Neural cell (in vitro differentiated cells): ENCODE measurements at regions not wholly inside any gene's neighbourhood (a gene's known extent, or its start where the extent isn't known, plus 50 kb on each side); places are given as distances from the start of the nearest gene placed in this dataset.

Source experiments
- H2AFZ ChIP-seq: fragments of 200-600, 300-800 bp; sonication (generic), shearing (Covaris generic); 2 replicates; pipeline ENCODE4 v1.6.0; 2014; ENCODE audit warnings: low read depth, mild to moderate bottlenecking, antibody characterized with exemption, low read length, moderate library complexity
- H3F3A ChIP-seq: fragments of 200-600 bp; shearing (Covaris generic); 2 replicates; pipeline ENCODE4 v1.6.1; 2016; ENCODE audit warnings: mild to moderate bottlenecking, moderate library complexity, mixed read lengths, antibody characterized with exemption, low read length; ENCODE audit not compliant: insufficient read depth, poor library complexity, severe bottlenecking
- H3K27ac ChIP-seq: fragments of 200-600, 300-800 bp; sonication (generic), shearing (Covaris generic); 2 replicates; pipeline ENCODE4 v1.5.1; 2014; ENCODE audit warnings: mild to moderate bottlenecking, low read length, moderate library complexity
- H3K27me3 ChIP-seq: fragments of 300-800, 200-600 bp; sonication (generic), shearing (Covaris generic); 2 replicates; pipeline ENCODE4 v1.6.0; 2014; ENCODE audit warnings: mild to moderate bottlenecking, low read depth, low read length, moderate library complexity; ENCODE audit not compliant: insufficient read depth
- H3K36me3 ChIP-seq: fragments of 300-800, 200-600 bp; sonication (generic), shearing (Covaris generic); 2 replicates; pipeline ENCODE4 v1.5.1; 2014; ENCODE audit warnings: mild to moderate bottlenecking, antibody characterized with exemption, low read length, moderate library complexity; ENCODE audit not compliant: insufficient read depth
- H3K4me2 ChIP-seq: fragments of 300-800, 200-600 bp; sonication (generic), shearing (Covaris generic); 2 replicates; pipeline ENCODE4 v1.6.0; 2014; ENCODE audit warnings: mild to moderate bottlenecking, low read length
- H3K4me3 ChIP-seq: fragments of 300-800, 200-600 bp; sonication (generic), shearing (Covaris generic); 2 replicates; pipeline ENCODE4 v1.5.1; 2014; ENCODE audit warnings: mild to moderate bottlenecking, low read length, moderate library complexity
- H3K79me2 ChIP-seq: fragments of 200-600 bp; shearing (Covaris generic); replicated peaks from 2 replicates; pipeline ENCODE4 v1.6.0; 2014; ENCODE audit warnings: mild to moderate bottlenecking, low read length, moderate library complexity; ENCODE audit not compliant: insufficient read depth
- H3K9ac ChIP-seq: fragments of 300-800, 200-600 bp; sonication (generic), shearing (Covaris generic); 2 replicates; pipeline ENCODE4 v1.6.1; 2016; ENCODE audit warnings: mild to moderate bottlenecking, low read length, mixed read lengths
- H3K9me2 ChIP-seq: fragments of 200-600 bp; shearing (Covaris generic); 2 replicates; pipeline ENCODE4 v1.6.1; 2016; ENCODE audit warnings: mild to moderate bottlenecking, low read length, mixed read lengths; ENCODE audit not compliant: insufficient read depth
- H3K9me3 ChIP-seq: fragments of 200-600, 300-800 bp; sonication (generic), shearing (Covaris generic); 2 replicates; pipeline ENCODE4 v1.6.1; 2016; ENCODE audit warnings: mild to moderate bottlenecking, mixed run types, low read length, moderate library complexity, mixed read lengths
- H4K20me1 ChIP-seq: fragments of 200-600 bp; shearing (Covaris generic); 2 replicates; pipeline ENCODE4 v1.6.1; 2016; ENCODE audit warnings: mild to moderate bottlenecking, mixed run types; ENCODE audit not compliant: insufficient read depth
- EP300 ChIP-seq: fragments of 450-650 bp; conservative IDR thresholded peaks from 2 replicates; pipeline ENCODE4 v1.6.1; 2014; ENCODE audit warnings: antibody characterized with exemption, mild to moderate bottlenecking, moderate library complexity; ENCODE audit not compliant: poor library complexity, severe bottlenecking
- EZH2 ChIP-seq: fragments of 200-600, 300-800 bp; shearing (Covaris generic), sonication (generic); IDR thresholded peaks from 2 replicates; pipeline ENCODE4 v1.6.1; 2014; ENCODE audit warnings: antibody characterized with exemption, low read length, borderline replicate concordance, mild to moderate bottlenecking; ENCODE audit not compliant: insufficient read depth, poor library complexity, severe bottlenecking
- MXI1 ChIP-seq: fragments of 450-650 bp; conservative IDR thresholded peaks from 2 replicates; pipeline ENCODE4 v1.6.1; 2014; ENCODE audit warnings: antibody characterized with exemption, mild to moderate bottlenecking; ENCODE audit not compliant: poor library complexity, severe bottlenecking
- POLR2AphosphoS5 ChIP-seq: IDR thresholded peaks from 2 replicates; pipeline ENCODE4 v1.6.1; 2012
- RAD21 ChIP-seq: fragments of 450-650 bp; conservative IDR thresholded peaks from 2 replicates; pipeline ENCODE4 v1.6.1; 2014; ENCODE audit warnings: antibody characterized with exemption, mild to moderate bottlenecking, moderate library complexity
- SMC3 ChIP-seq: fragments of 450-650 bp; conservative IDR thresholded peaks from 2 replicates; pipeline ENCODE4 v1.6.1; 2014; ENCODE audit warnings: antibody characterized with exemption, mild to moderate bottlenecking, moderate library complexity; ENCODE audit not compliant: poor library complexity
- TAF1 ChIP-seq: IDR thresholded peaks from 2 replicates; pipeline ENCODE4 v1.6.1; 2012; ENCODE audit warnings: low read depth
- TF ChIP-seq, protein P1 (sequence below): fragments of 450-650 bp; IDR thresholded peaks from 2 replicates; pipeline ENCODE4 v1.5.1; 2014; ENCODE audit warnings: antibody characterized with exemption, mild to moderate bottlenecking, moderate library complexity; ENCODE audit not compliant: poor library complexity, severe bottlenecking
- TF ChIP-seq, protein P2 (sequence below): IDR thresholded peaks from 2 replicates; pipeline ENCODE4 v1.6.1; 2012; ENCODE audit warnings: borderline replicate concordance

DNA sequence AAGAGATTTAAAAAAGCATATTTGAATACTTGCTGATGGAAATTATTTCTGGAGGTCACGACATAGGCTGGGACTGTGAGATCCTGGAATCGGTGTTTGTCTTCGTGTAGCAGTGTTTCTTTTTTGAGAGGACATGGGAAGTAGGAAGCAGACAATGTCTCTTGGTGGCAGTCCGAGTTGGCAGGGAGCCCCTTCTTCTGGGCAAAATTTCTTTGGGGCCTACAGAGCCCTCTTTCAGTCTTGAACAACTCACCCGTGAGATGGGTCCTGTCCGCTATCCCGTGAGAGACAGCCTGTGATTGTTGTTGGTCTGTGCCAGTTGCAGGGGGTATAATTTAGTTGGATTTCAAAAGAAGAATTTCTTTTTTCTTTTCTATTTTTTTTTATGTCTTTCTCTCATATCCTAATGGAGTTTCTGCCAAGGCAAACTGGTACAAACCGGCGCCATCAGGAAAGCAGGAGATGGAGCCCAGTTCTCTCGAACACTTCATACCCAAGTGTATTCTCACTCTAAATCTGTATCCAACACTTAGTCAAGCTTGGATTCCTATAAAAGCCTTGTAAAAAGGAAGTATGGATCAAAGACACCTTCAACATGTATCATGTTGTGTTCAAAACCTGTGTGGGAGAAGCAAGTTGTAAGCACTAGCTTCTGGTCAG, 785.1 kb downstream of the MAFB start:
- TF ChIP-seq, protein P1, sequence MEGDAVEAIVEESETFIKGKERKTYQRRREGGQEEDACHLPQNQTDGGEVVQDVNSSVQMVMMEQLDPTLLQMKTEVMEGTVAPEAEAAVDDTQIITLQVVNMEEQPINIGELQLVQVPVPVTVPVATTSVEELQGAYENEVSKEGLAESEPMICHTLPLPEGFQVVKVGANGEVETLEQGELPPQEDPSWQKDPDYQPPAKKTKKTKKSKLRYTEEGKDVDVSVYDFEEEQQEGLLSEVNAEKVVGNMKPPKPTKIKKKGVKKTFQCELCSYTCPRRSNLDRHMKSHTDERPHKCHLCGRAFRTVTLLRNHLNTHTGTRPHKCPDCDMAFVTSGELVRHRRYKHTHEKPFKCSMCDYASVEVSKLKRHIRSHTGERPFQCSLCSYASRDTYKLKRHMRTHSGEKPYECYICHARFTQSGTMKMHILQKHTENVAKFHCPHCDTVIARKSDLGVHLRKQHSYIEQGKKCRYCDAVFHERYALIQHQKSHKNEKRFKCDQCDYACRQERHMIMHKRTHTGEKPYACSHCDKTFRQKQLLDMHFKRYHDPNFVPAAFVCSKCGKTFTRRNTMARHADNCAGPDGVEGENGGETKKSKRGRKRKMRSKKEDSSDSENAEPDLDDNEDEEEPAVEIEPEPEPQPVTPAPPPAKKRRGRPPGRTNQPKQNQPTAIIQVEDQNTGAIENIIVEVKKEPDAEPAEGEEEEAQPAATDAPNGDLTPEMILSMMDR, result no peak
- no peak for TF ChIP-seq POLR2AphosphoS5
- no peak for TF ChIP-seq MXI1
- TF ChIP-seq TAF1, result no peak
- no peak for TF ChIP-seq EP300
- TF ChIP-seq, protein P2, sequence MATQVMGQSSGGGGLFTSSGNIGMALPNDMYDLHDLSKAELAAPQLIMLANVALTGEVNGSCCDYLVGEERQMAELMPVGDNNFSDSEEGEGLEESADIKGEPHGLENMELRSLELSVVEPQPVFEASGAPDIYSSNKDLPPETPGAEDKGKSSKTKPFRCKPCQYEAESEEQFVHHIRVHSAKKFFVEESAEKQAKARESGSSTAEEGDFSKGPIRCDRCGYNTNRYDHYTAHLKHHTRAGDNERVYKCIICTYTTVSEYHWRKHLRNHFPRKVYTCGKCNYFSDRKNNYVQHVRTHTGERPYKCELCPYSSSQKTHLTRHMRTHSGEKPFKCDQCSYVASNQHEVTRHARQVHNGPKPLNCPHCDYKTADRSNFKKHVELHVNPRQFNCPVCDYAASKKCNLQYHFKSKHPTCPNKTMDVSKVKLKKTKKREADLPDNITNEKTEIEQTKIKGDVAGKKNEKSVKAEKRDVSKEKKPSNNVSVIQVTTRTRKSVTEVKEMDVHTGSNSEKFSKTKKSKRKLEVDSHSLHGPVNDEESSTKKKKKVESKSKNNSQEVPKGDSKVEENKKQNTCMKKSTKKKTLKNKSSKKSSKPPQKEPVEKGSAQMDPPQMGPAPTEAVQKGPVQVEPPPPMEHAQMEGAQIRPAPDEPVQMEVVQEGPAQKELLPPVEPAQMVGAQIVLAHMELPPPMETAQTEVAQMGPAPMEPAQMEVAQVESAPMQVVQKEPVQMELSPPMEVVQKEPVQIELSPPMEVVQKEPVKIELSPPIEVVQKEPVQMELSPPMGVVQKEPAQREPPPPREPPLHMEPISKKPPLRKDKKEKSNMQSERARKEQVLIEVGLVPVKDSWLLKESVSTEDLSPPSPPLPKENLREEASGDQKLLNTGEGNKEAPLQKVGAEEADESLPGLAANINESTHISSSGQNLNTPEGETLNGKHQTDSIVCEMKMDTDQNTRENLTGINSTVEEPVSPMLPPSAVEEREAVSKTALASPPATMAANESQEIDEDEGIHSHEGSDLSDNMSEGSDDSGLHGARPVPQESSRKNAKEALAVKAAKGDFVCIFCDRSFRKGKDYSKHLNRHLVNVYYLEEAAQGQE, result no peak

DNA sequence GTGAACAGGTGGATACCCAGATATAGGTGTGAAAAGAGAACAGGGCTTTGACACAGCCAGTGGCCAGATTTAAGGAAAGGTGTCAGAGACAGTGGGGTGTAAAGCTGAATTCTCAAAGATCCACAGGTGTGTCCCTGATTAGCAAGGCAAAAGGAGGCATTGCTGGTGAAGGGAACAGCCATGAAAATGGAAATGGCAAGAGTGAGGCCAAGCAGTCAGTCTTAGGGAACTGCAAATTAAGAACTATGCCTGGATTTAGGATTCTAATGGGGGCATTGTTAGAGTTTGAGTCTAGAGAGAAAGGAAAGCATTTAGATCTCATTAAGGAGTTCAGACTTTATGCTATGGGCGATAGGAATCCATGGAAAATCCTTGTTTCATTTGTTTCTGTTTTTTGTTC, 789.2 kb downstream of the MAFB start:
- Histone ChIP-seq H3K9me3 (no peaks in the 10 kb centered on the region), H3K9ac (no peak overlapping the region), H2AFZ (no peak overlapping the region), H4K20me1 (no peaks in the 10 kb centered on the region), H3F3A (no peaks in the 10 kb centered on the region), H3K9me2 (no peaks in the 10 kb centered on the region), H3K4me3 (no peak overlapping the region), H3K4me2 (no peak overlapping the region), H3K27me3 (no peaks in the 10 kb centered on the region), H3K36me3 (no peaks in the 10 kb centered on the region), H3K79me2 (no peaks in the 10 kb centered on the region), H3K27ac (no peak overlapping the region)
- TF ChIP-seq SMC3 (no peak), EZH2 (no peak), MXI1 (no peak), POLR2AphosphoS5 (no peak), TAF1 (no peak), EP300 (no peak), RAD21 (no peak)
- TF ChIP-seq, protein P1, result no peak
- TF ChIP-seq, protein P2, result no peak

More for the DNA sequence above, 785.1 kb downstream of the MAFB start:
- no peaks in the 10 kb centered on the region for H3F3A ChIP-seq
- no peaks in the 10 kb centered on the region for H3K9me3 ChIP-seq
- no peaks in the 10 kb centered on the region for H3K27me3 ChIP-seq
- H3K9ac ChIP-seq, result no peak overlapping the region
- H3K9me2 ChIP-seq, result no peaks in the 10 kb centered on the region
- no peak overlapping the region for H3K4me3 ChIP-seq
- no peaks in the 10 kb centered on the region for H3K36me3 ChIP-seq
- H4K20me1 ChIP-seq, result no peaks in the 10 kb centered on the region
- H2AFZ ChIP-seq, result no peak overlapping the region
- no peaks in the 10 kb centered on the region for H3K79me2 ChIP-seq
- H3K27ac ChIP-seq, result no peak overlapping the region
- H3K4me2 ChIP-seq, result no peak overlapping the region
